HG03159 (cell line): ENCODE measurements at regions not wholly inside any gene's neighbourhood (a gene's known extent, or its start where the extent isn't known, plus 50 kb on each side); places are given as distances from the start of the nearest gene placed in this dataset.
"Not testable (repeated sequence)": the region's sequence is repeated elsewhere in the genome, so short reads cannot be mapped to it uniquely, and the experiment has no call there.

Experiments used
- ATAC-seq: cut with Tn5 transposase; IDR thresholded peaks from one replicate; pipeline ENCODE4 v1.9.1; 2021; ENCODE audit warnings: mild to moderate bottlenecking, moderate library complexity; ENCODE audit not compliant: unreplicated experiment

- no peak for ATAC-seq
Observed at GRCh38 chr18:25587545-25587944, 235.6 kb upstream of the ZNF521 start.

- ATAC-seq, result no peak
Observed at GRCh38 chr18:25568986-25569385, 217.0 kb upstream of the ZNF521 start.

- ATAC-seq, result no peak
Observed at GRCh38 chr18:25563816-25564683, 212.1 kb upstream of the ZNF521 start.

GRCh38 chr18:25563346-25563745 is 211.4 kb upstream of the ZNF521 start:
- ATAC-seq, result no peak

GRCh38 chr18:25561918-25562317 is 210.0 kb upstream of the ZNF521 start:
- no peak for ATAC-seq

GRCh38 chr18:25560369-25560768 is 208.4 kb upstream of the ZNF521 start:
- ATAC-seq, result no peak

GRCh38 chr18:25557011-25557410 is 205.0 kb upstream of the ZNF521 start:
- no peak for ATAC-seq

GRCh38 chr18:25553631-25554263 is 201.8 kb upstream of the ZNF521 start:
- no peak for ATAC-seq

GRCh38 chr18:25544546-25545287 is 192.8 kb upstream of the ZNF521 start:
- no peak for ATAC-seq

GRCh38 chr18:25538175-25538922 is 186.4 kb upstream of the ZNF521 start:
- ATAC-seq, result no peak

GRCh38 chr18:25535495-25535894 is 183.5 kb upstream of the ZNF521 start:
- ATAC-seq, result no peak

- no peak for ATAC-seq
Observed at GRCh38 chr18:25534401-25534800, 182.4 kb upstream of the ZNF521 start.

- no peak for ATAC-seq
Observed at GRCh38 chr18:25533218-25533617, 181.3 kb upstream of the ZNF521 start.

GRCh38 chr18:25531207-25531606 is 179.2 kb upstream of the ZNF521 start:
- ATAC-seq, result no peak

GRCh38 chr18:25525789-25526188 is 173.8 kb upstream of the ZNF521 start:
- ATAC-seq, result not testable (repeated sequence)

- ATAC-seq, result peak; percentile 99
Observed at GRCh38 chr18:25518716-25519053, 166.7 kb upstream of the ZNF521 start.

- peak; percentile 47 for ATAC-seq
Observed at GRCh38 chr18:25517881-25518715, 166.1 kb upstream of the ZNF521 start.

- ATAC-seq, result no peak
Observed at GRCh38 chr18:25516747-25517498, 165.0 kb upstream of the ZNF521 start.

GRCh38 chr18:25516121-25516520 is 164.2 kb upstream of the ZNF521 start:
- ATAC-seq, result no peak
